Neural progenitor cell (in vitro differentiated cells): ENCODE measurements at regions not wholly inside any gene's neighbourhood (a gene's known extent, or its start where the extent isn't known, plus 50 kb on each side); places are given as distances from the start of the nearest gene placed in this dataset.

Experiments
- DNase-seq: peaks from one replicate; pipeline ENCODE4 v3.0.0-alpha.2; 2016; ENCODE audit warnings: low spot score
- H2AFZ ChIP-seq: fragments of 200-600 bp; sonication (generic); replicated peaks from 2 replicates; pipeline ENCODE4 v1.6.1; 2016; ENCODE audit warnings: antibody characterized with exemption
- H3F3A ChIP-seq: fragments of 200-600 bp; sonication (generic); 2 replicates; pipeline ENCODE4 v1.6.1; 2016; ENCODE audit warnings: antibody characterized with exemption, low read depth
- H3K27ac ChIP-seq: fragments of 200-600 bp; sonication (generic); 2 replicates; pipeline ENCODE4 v1.5.1; 2016; ENCODE audit warnings: mild to moderate bottlenecking
- H3K27me3 ChIP-seq: fragments of 200-600 bp; sonication (generic); 2 replicates; pipeline ENCODE4 v1.6.1; 2016; ENCODE audit warnings: mild to moderate bottlenecking, moderate library complexity
- H3K36me3 ChIP-seq: fragments of 200-600 bp; sonication (generic); 2 replicates; pipeline ENCODE4 v1.5.1; 2016
- H3K4me1 ChIP-seq: fragments of 200-600 bp; sonication (generic); 2 replicates; pipeline ENCODE4 v1.6.1; 2016; ENCODE audit warnings: mixed run types
- H3K4me2 ChIP-seq: fragments of 200-600 bp; sonication (generic); 2 replicates; pipeline ENCODE4 v1.6.1; 2016
- H3K4me3 ChIP-seq: fragments of 200-600 bp; sonication (generic); 2 replicates; pipeline ENCODE4 v1.5.1; 2016
- H3K79me2 ChIP-seq: fragments of 200-600 bp; sonication (generic); 2 replicates; pipeline ENCODE4 v1.6.1; 2016; ENCODE audit warnings: low read depth
- H3K9ac ChIP-seq: fragments of 200-600 bp; sonication (generic); 2 replicates; pipeline ENCODE4 v1.6.1; 2016
- H3K9me3 ChIP-seq: fragments of 200-600 bp; sonication (generic); 2 replicates; pipeline ENCODE4 v1.5.1; 2016; ENCODE audit warnings: low read depth
- H4K20me1 ChIP-seq: fragments of 200-600 bp; sonication (generic); 2 replicates; pipeline ENCODE4 v1.6.1; 2016; ENCODE audit warnings: low read depth
- H3K27ac Mint-ChIP-seq: 3 replicates; pipeline ENCODE4 v1.8.0; 2021; ENCODE audit warnings: mixed read lengths
- H3K27me3 Mint-ChIP-seq: 2 replicates; pipeline ENCODE4 v1.8.0; 2022; ENCODE audit warnings: low read depth, mild to moderate bottlenecking, inconsistent platforms, moderate library complexity, mixed read lengths; ENCODE audit not compliant: insufficient read depth
- H3K36me3 Mint-ChIP-seq: 3 replicates; pipeline ENCODE4 v1.8.0; 2021; ENCODE audit warnings: mixed read lengths
- H3K4me1 Mint-ChIP-seq: 3 replicates; pipeline ENCODE4 v1.8.0; 2021; ENCODE audit warnings: mixed read lengths
- H3K4me3 Mint-ChIP-seq: 3 replicates; pipeline ENCODE4 v1.8.0; 2021; ENCODE audit warnings: mild to moderate bottlenecking, moderate library complexity, mixed read lengths
- H3K9me3 Mint-ChIP-seq: 3 replicates; pipeline ENCODE4 v1.8.0; 2020; ENCODE audit warnings: mixed read lengths
- CTCF ChIP-seq: fragments of 200-600 bp; sonication (generic); IDR thresholded peaks from 2 replicates; pipeline ENCODE4 v1.5.1; 2017; ENCODE audit warnings: antibody characterized with exemption, mild to moderate bottlenecking
- EZH2 ChIP-seq: fragments of 200-600 bp; sonication (generic); IDR thresholded peaks from 2 replicates; pipeline ENCODE4 v1.6.1; 2017; ENCODE audit warnings: antibody characterized with exemption, mild to moderate bottlenecking, moderate library complexity
- EZH2phosphoT487 ChIP-seq: fragments of 200-600 bp; sonication (generic); IDR thresholded peaks from 2 replicates; pipeline ENCODE4 v1.6.1; 2017; ENCODE audit warnings: antibody characterized with exemption

GRCh38 chr15:96408591-96409183 lies 78.2 kb downstream of the NR2F2 start:
- no peak for DNase-seq
- no peaks in the 10 kb centered on the region for H3K9me3 ChIP-seq
- H2AFZ ChIP-seq = no peak overlapping the region
- H3K4me2 ChIP-seq = peak overlapping the region; percentile 75
- Mint-ChIP-seq H3K9me3 (peaks cover 2% of the 10 kb centered on the region), H3K4me3 (peak overlapping the region; percentile 76), H3K4me1 (peaks cover 35% of the 10 kb centered on the region), H3K36me3 (no peaks in the 10 kb centered on the region), H3K27ac (no peak overlapping the region), H3K27me3 (peaks cover 58% of the 10 kb centered on the region)
- peaks cover 20% of the 10 kb centered on the region for H4K20me1 ChIP-seq
- peak overlapping the region; percentile 39 for H3K4me3 ChIP-seq
- H3K4me1 ChIP-seq = peaks cover 41% of the 10 kb centered on the region
- H3K36me3 ChIP-seq = no peaks in the 10 kb centered on the region
- H3K9ac ChIP-seq = no peak overlapping the region
- TF ChIP-seq EZH2 (no peak), CTCF (no peak), EZH2phosphoT487 (no peak)
- peaks cover 41% of the 10 kb centered on the region for H3F3A ChIP-seq
- H3K27me3 ChIP-seq = peaks cover 100% of the 10 kb centered on the region
- no peak overlapping the region for H3K27ac ChIP-seq
- no peaks in the 10 kb centered on the region for H3K79me2 ChIP-seq

GRCh38 chr15:96409215-96410138 lies 79.0 kb downstream of the NR2F2 start:
- Histone ChIP-seq H3K4me1 (peaks cover 46% of the 10 kb centered on the region), H3F3A (peaks cover 43% of the 10 kb centered on the region), H3K36me3 (no peaks in the 10 kb centered on the region), H3K9ac (no peak overlapping the region), H3K27ac (no peak overlapping the region), H2AFZ (peak overlapping the region; percentile 53), H3K27me3 (peaks cover 100% of the 10 kb centered on the region), H3K4me2 (peak overlapping the region; percentile 75), H3K4me3 (peak overlapping the region; percentile 39), H4K20me1 (peaks cover 23% of the 10 kb centered on the region), H3K79me2 (no peaks in the 10 kb centered on the region), H3K9me3 (no peaks in the 10 kb centered on the region)
- H3K9me3 Mint-ChIP-seq = peaks cover 2% of the 10 kb centered on the region
- H3K36me3 Mint-ChIP-seq = no peaks in the 10 kb centered on the region
- H3K4me3 Mint-ChIP-seq = peak overlapping the region; percentile 78
- TF ChIP-seq EZH2 = peak; percentile 94
- TF ChIP-seq EZH2phosphoT487 = peak; percentile 84
- no peak for TF ChIP-seq CTCF
- H3K27ac Mint-ChIP-seq = no peak overlapping the region
- peak; percentile 64 for DNase-seq
- peaks cover 66% of the 10 kb centered on the region for H3K27me3 Mint-ChIP-seq
- H3K4me1 Mint-ChIP-seq = peaks cover 39% of the 10 kb centered on the region

- Histone ChIP-seq H3K9ac (no peak overlapping the region), H2AFZ (no peak overlapping the region), H3K27me3 (peaks cover 100% of the 10 kb centered on the region), H3K4me1 (peaks cover 46% of the 10 kb centered on the region), H3F3A (peaks cover 43% of the 10 kb centered on the region), H3K79me2 (no peaks in the 10 kb centered on the region), H4K20me1 (peaks cover 32% of the 10 kb centered on the region), H3K9me3 (no peaks in the 10 kb centered on the region), H3K36me3 (no peaks in the 10 kb centered on the region), H3K4me2 (peak overlapping the region; percentile 75), H3K27ac (no peak overlapping the region), H3K4me3 (peak overlapping the region; percentile 39)
- H3K36me3 Mint-ChIP-seq = no peaks in the 10 kb centered on the region
- H3K27me3 Mint-ChIP-seq = peaks cover 76% of the 10 kb centered on the region
- H3K9me3 Mint-ChIP-seq = peaks cover 2% of the 10 kb centered on the region
- H3K27ac Mint-ChIP-seq = no peak overlapping the region
- TF ChIP-seq EZH2 (peak; percentile 47), CTCF (no peak), EZH2phosphoT487 (peak; percentile 54)
- peak overlapping the region; percentile 78 for H3K4me3 Mint-ChIP-seq
- peak; percentile 65 for DNase-seq
- peaks cover 39% of the 10 kb centered on the region for H3K4me1 Mint-ChIP-seq
Observed at GRCh38 chr15:96410175-96411055, 79.9 kb downstream of the NR2F2 start.
